HCEC 1CT (cell line): ENCODE measurements at regions not wholly inside any gene's neighbourhood (a gene's known extent, or its start where the extent isn't known, plus 50 kb on each side); places are given as distances from the start of the nearest gene placed in this dataset.
"Not testable (repeated sequence)": the region's sequence is repeated elsewhere in the genome, so short reads cannot be mapped to it uniquely, and the experiment has no call there.

Experiments
- DNase-seq: peaks from one replicate; pipeline ENCODE4 v3.0.0-alpha.2; 2017

DNA sequence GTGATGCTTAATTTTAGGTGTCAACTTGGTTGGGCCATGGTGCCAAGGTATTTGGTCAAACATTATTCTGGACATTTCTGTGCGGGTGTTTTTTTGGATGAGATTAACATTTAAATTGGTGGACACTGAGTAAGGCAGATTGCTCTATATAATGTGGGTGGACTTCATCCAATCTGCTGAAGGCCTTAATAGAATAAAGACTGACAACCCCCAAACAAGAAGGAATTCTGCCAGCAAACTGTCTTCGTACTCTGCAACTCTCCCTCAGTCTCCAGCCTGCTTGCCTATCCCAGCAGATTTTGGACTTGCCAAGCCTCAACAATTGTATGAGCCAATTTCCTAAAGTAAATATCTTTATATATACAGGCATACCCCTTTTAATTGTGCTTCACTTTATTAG lies 850.1 kb downstream of the TBC1D32 start:
- no peak for DNase-seq

DNA sequence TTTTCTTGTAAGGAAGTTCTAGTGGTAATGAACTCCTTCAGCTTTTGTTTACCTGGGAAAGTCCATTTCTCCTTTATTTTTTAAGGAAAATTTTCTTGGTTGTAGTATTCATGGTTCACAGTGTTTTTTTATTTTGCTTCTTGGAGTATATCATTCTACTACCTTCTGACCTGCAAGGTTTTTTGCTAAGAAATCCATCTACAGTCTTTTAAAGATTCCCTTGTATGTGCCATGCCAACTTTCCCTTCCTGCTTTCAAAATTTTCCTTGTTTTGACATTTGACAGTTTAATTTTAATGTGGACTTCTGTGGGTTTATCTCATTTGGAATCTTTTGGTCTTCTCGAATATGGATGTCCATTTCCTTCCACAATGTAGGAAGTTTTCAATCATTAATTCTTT lies 855.6 kb downstream of the TBC1D32 start:
- no peak for DNase-seq

DNA sequence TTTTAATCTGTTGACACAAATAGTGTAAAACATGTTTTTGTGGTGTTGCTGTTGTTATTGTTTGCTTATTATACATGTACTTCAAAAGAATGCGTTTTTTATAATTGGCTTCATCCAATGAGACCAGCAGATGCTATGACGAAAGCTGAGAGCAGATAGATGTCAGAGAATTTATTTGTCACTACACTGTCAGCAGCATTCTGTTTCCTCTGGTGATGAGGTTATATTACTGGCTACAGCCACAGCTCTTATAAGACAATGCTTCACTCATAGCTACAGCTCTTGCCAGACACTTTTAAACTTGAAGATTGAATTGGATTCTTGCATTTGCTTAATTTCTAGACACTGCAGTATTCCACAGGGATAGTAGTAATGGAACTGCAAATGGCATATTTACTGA lies 860.5 kb downstream of the TBC1D32 start:
- DNase-seq = no peak

DNA sequence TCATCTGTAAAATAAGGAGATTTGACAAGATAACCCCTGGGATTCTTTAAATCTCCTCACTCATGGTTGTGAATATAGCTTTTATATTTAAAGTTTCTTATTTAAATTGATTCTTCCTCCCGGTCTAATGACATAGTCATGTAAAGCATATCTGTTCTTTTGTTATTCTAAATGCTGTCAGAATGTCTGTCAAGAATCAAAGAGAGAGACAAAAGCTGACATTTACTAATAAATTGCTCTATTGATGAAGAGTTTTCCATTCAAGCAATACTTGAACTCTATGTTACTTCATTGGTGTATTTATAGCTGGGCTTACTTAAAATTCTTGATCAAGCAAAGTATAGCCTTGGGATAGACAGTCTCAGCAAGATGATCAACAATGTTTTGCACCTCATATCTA lies 865.8 kb downstream of the TBC1D32 start:
- no peak for DNase-seq

DNA sequence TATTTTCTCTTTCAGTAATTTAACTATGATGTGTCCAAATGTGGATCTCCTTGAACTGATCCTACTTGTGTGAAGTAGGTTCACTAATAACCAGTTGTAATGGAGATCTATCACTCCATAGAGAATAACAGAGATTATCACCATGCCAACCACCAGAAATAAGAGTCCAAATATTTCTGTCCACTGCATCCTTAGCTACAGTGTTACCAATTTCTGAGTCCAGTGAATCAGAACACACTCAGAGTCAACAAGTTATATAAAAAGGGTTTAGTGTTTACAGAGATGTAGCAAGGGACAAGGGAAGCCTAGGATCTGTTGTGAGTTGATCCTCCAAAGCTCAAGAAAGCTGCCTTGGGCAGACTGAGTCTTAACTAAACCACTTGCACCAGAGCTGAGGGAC lies 882.8 kb downstream of the TBC1D32 start:
- no peak for DNase-seq

DNA sequence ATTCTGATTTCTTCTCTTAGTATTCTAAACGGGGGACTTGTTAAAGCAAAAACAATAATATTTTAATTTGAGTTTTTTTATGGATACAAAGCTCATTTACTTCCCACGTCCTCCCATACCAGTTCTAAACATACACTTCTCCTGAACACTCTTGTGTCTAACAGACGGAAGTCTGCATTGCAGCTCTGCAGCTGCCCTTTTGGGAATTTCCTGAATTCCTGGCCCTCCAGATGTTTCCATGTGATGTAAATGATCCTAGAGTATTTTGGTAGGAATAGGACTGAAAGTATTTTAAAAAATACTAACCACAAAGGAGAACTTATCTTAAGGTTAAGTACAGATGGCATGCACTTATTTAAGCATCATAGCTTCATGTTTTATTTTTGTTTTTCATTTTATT lies 886.7 kb downstream of the TBC1D32 start:
- no peak for DNase-seq

DNA sequence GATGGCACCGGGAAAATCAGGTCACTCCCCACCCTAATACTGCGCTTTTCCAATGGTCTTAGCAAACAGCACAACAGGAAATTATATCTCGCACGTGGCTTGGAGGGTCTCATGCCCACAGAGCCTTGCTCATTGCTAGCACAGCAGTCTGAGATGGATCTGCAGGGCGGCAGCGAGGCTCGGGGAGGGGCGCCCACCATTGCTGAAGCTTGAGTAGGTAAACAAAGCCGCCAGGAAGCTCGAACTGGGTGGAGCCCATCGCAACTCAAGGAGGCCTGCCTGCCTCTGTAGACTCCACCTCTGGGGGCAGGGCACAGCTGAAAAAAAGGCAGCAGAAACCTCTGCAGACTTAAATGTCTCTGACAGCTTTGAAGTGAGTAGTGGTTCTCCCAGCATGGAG lies 901.4 kb downstream of the TBC1D32 start:
- DNase-seq = not testable (repeated sequence)

DNA sequence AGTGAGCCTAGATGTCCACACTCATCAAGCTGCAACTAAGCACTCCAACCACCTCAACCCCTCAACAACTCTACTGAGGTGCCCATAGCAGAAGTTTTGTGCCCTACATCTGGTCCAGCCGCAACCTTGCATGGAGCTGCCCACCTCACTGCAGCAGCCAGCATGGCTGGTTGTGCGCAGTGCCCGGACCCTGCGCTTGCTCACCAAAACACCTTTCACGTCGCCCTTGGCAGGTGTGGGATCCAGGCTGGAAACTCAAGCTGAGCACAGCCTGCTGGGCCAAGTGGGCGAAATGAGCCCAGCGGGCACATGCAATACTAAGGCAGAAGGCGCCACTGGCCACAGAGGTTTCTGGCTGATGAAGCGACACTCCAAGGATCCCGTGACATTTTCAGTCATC lies 902.4 kb downstream of the TBC1D32 start:
- DNase-seq = no peak

DNA sequence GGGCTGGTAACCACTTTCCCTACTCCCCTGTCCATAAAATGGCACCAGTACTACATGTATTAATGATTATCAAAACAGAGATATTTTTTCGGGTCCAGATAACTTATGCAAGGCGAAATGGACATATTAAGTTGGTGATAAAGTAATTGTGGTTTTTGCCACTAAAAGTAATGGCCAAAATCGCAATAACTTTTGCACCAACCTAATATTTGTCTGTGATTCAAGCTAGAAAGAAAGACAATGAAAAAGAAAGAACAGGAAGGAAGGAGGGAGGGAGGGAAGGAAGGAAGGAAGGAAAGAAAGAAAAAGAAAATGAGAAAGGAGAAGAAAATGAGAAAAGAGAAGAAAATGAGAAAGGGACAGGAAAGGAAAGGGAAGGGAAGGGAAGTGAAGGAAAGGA lies 922.9 kb downstream of the TBC1D32 start:
- no peak for DNase-seq

DNA sequence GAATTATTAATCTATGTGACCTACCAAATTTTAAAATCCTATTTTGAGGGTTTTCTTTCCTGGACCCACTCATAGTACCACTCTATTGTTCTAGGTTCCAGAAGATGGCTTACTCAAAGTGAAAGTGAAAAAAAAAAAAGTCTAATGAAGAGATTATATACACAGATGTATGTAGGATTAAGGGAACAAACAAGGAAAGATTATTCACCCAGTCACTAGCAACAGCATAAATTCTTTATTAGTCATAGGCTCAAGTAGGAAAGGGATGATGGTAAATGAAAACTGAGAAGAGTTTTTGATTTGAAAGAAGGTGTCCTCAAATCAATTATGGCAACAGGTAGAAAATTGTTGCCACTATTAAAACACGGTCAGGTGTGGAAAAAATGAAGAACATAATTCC lies 923.7 kb downstream of the TBC1D32 start:
- no peak for DNase-seq

DNA sequence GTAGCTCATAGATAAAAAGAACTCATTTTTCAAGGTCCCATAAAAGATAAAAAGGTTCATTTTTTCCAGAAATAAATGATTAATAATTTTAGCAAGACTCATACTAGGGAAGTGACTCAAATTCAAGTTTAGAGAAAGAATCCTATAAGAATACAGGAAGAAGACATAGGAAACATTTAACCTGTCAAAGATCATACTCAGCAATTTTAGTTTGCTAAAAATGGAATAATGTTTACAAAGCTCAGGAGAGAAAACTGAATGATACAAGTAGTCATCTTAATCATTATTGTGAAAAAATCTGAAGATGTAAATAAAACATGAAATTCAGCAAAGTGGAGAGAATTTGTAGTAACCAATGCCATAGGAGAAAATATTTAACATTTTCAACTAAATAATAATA lies 926.6 kb downstream of the TBC1D32 start:
- no peak for DNase-seq

DNA sequence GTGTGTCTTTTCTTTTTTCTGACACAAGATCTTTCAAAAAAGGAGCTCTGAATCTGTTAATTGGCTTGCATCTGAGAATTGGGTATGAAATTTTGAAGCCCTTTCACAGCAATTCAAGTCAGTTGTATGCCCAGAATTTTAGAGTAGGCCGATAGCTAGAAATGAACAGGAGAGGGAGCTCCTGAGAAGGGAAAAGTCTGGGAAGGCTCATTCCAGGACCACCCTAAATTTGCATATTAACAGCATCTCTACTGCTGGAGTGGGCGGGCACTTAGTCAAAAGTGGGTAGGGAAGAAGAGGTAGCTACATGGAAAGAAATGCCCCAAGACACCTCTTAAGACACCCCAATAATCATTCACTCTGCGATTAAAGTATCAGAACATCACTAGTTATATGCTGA lies 928.3 kb downstream of the TBC1D32 start:
- DNase-seq = no peak

DNA sequence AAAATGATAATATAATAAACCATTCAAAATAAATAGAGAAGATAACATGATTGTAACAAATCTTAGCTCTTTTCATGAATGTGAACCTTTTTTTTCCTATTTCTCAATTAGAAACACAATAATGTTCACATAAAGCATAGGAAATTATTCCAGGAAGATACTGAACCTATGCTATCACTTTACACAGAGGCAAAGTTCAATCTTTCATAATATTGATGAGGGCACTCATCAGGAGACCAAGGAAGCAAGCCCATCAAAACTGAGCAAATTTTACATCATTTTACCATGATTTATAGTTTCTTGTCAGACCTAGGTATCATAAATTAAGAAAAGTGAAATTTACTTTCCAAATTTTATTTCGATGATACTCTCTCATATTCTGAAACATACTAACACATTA lies 938.5 kb downstream of the TBC1D32 start:
- DNase-seq = no peak

DNA sequence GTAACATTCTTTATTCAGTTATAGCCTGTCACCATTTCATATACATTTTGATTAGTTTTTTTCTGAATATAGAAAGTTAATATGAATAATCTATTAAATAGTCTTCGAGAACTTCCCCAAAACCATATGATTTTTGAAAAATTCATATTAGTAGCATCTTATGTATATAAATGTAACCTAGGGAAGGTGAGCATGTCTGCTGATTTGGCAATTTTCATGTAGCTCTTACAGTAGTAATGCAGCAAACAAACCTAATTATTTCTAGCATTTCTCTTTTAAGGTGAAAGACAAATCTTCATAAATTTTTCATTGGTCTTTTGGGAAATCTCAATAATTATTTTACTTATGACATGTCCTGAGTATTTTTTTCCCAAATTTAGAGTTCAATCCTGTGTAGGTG lies 939.0 kb downstream of the TBC1D32 start:
- DNase-seq = no peak

DNA sequence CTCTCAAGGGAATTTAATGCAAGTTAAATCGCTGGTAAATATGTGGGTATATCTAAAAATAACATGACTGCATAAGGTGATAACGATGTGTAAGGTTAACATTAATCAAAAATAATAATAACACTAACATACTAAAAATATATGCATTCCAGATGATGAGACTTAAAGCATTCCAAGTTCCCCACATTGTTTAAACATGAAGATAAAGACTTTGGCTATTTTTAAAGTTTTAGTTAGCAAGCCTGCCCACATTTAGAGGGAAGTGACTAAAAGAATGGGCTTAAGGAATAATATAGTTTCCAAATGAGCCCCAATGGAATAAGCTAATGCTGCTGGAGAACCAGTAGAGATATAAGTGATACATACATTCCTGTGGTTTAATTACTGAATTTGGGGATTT lies 941.3 kb downstream of the TBC1D32 start:
- DNase-seq = no peak

DNA sequence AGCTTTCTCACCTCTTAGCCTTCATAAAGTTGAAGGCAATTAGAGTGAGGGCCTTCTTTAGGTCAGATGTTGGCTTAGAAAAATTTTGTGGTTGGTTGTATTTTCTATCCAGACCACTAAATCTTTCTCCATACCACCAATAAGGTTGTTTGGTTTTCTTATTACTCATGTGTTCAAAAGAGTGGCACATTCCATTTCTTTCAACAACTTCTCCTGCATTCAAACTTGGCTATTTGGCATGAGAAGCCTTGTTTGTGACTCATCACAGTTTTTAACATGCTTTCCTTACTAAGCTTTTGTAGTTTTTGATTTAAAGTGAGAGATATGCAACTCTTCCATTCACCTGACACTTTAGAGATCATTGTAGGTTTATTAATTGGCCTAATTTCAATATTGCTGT lies 949.6 kb downstream of the TBC1D32 start:
- no peak for DNase-seq

DNA sequence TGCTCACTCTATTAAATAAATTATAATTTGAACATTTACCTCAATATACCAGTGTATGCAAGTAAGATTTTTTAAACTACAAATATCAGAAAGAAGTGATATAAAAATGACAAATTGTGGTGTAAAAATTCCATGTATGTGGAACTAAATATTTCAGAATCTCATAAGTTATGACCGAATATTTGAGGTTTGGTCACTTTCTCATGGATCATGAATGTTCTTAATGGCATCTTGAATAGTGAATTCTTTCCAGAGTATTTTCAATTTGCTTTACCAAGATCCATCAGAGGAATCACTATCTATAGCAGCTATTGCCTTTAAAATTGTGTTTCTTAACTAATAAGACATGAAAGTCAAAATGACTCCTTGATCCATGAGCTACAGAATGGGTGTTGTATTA lies 950.6 kb downstream of the TBC1D32 start:
- no peak for DNase-seq

DNA sequence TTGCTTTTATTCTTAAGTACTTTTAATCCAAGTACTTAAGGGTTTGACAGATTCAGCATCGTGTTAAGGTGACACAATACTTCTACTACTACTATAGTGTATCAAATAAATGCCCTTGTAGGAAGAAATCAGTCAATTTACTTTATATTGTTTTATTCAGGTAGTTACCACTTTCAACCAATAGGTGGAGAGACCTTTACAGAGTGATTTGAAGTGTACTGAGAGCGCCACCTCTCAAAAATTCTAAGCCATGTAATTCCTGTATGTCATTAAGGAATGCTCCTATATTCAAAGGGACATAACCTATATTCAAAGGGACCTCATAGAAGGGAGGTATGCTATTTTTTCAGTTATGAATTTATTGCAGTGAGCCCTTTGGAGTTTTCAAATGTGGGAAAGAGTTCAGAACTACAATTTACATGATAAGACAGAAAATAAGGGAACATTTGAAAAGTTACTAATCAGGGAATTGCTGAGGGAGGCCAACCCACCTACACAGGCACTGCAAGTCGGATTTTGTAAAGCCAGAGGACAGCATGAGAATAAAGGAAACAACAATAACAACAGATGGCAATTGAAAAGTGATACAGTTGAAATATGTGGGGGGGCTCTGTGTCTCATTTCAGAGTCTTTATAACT lies 955.6 kb downstream of the TBC1D32 start:
- DNase-seq = peak; percentile 17

DNA sequence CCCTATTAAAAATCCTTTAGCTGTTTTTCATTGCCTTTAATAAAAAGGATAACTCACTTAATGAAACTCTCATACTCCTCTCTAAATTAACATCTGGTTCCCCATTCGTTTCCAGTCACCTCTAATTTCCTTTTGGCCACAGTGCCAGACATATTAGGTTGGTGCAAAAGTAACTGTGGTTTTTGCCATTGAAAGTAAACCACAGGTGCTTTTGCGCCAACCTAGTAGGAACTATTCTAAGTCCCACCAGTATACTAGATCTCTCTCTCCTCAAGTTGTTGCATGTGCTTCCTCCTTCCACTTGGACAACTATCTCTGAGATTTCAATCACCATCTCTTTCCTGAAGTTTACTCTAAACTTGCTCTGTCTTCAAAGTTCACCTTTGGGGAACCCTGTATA lies 961.1 kb downstream of the TBC1D32 start:
- no peak for DNase-seq

DNA sequence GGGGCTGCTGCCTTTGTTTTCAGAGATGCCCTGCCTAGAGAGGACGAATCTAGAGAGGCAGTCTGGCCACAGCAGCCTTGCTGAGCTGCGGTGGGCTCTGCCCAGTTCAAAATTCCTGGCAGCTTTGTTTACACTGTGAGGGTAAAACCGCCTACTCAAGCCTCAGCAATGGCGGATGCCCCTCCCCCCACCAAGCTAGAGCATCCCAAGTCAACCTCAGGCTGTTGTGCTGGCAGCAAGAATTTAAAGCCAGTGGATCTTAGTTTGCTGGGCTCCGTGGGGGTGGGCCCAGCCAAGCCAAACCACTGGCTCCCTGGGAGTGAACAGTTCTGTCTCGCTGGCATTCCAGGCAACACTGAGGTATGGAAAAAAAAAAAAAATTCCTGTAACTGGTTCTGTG lies 970.9 kb downstream of the TBC1D32 start:
- DNase-seq = no peak

DNA sequence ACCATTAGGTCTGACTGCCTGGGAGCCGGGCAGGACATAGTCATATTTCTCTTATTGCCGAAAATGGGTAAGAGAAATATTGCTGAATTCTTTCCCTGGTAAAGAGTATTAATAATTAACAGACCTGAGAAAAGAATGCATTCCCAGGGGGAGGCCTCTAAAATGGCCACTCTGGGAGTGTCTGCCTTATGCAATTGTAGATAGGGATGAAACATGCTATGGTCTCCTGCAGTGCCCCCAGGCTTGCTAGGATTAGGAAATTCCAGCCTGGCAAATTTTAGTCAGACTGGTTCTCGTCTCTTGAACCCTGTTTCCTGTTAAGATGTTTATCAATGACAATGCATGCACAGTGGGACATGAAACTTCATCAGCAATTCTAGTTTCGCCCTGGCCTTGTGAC lies 975.7 kb downstream of the TBC1D32 start:
- not testable (repeated sequence) for DNase-seq

DNA sequence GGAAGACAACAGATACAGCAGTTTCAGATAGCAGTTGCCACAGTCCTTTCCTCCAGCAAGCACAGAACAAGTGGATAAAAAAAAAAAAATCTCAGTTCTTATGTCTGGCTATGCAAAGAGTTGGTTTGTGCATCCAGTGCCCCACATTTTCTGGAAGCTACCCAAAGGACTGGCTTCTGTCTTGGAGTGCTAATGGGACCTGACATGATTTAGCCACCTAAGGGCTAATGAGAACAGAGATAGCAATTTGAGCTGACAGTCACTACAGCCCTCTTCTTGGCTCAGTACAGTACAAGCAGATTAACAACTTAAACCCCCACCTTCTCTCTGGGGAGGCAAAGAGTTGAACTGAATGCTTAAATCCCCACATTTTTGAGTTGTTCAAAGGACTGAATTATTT lies 976.8 kb downstream of the TBC1D32 start:
- no peak for DNase-seq

DNA sequence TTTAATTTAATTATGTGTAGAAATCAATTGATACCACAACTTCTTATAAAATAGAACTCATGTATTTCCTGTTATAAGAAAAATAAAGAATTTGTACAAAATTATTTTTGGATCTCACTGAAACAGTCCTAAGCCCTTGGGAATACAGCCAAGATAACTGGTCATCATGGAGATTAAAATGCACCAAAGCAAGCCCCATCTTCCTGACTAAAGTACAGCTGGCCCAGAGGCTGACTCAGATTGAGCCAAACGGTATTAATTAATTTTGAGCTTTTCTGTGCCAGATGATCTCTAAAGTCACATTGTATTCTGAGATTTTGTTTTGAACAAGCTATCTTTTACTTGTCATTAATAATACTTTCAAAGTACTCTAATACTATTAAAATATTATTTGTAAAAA lies 978.5 kb downstream of the TBC1D32 start:
- peak; percentile 2 for DNase-seq

DNA sequence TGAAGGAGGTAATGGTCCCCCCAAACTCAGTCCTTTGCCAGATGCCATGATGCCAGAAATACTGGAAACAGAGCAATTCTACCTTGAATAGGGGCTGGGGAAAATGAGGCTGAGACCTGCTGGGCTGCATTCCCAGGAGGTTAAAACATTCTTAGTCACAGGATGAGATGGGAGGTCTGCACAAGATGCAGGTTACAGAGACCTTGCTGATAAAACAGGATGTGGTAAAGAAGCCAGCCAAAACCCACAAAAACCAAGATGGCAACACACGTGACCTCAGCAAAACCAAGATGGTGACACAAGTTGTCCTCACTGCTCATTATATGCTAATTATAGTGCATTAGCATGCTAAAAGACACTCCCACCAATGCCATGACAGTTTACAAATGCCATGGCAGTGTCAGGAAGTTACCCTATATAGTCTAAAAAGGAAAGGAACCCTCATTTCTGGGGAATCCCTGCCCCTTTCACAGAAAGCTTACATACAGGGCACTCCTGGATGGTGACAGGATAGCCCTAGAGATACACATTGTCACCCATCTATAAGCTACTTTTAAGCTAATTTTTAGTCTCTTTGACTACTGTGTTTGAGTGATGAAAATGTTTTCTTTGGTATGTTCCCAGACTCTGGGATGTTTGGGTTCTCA lies 979.7 kb downstream of the TBC1D32 start:
- no peak for DNase-seq

DNA sequence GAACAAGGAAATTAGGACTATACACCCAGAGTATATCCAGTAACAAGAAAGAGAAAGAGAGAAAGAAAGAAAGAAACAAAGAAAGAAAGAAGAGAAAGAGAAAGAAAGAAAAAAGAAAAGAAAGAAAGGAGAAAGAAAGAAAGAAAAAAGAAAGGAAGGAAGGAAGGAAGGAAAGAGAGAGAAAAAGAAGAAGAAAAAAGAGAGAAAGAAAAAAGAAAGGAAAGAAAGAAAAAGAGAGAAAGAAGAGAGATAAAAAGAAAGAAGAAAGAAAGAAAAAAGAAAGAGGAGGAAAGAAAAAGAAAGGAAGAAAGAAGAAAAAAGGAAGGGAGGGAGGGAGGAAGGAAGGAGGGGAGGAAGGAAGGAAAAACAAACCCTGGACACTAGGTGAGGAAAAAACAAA lies 981.8 kb downstream of the TBC1D32 start:
- DNase-seq = no peak
